Liver (tissue), 8 donors: ENCODE measurements at regions not wholly inside any gene's neighbourhood (a gene's known extent, or its start where the extent isn't known, plus 50 kb on each side); places are given as distances from the start of the nearest gene placed in this dataset.

Experiments used
- DNase-seq: peaks from one replicate; pipeline ENCODE4 v3.0.0-alpha.2; 2017; ENCODE audit warnings: low spot score
- H3K27ac ChIP-seq, 2 donors: one replicate each; pipeline ENCODE4 v1.7.0; 2013; ENCODE audit warnings: inconsistent platforms in 2 of 2, low read length in 2 of 2, control low read depth in 1 of 2, low read depth in 1 of 2, mild to moderate bottlenecking in 1 of 2
- H3K27me3 ChIP-seq, 4 donors: one replicate each; pipeline versions ENCODE4 v1.6.1 to v1.7.0; 2013; ENCODE audit warnings: low read length in 3 of 4, inconsistent platforms in 1 of 4, mild to moderate bottlenecking in 1 of 4, moderate library complexity in 1 of 4; ENCODE audit not compliant: control insufficient read depth in 4 of 4, insufficient read depth in 4 of 4
- H3K36me3 ChIP-seq, 4 donors: one replicate each; pipeline versions ENCODE4 v1.6.1 to v1.7.0; 2013; ENCODE audit warnings: low read length in 3 of 4, mild to moderate bottlenecking in 3 of 4, low read depth in 1 of 4, moderate library complexity in 1 of 4; ENCODE audit not compliant: control insufficient read depth in 4 of 4, insufficient read depth in 3 of 4
- H3K4me1 ChIP-seq, 4 donors: one replicate each; pipeline versions ENCODE4 v1.6.1 to v1.7.0; 2013; ENCODE audit warnings: low read length in 3 of 4, mild to moderate bottlenecking in 3 of 4, moderate library complexity in 1 of 4; ENCODE audit not compliant: control insufficient read depth in 4 of 4, insufficient read depth in 4 of 4
- H3K4me3 ChIP-seq, 3 donors: one replicate each; pipeline versions ENCODE4 v1.6.1 to v1.7.0; 2013; ENCODE audit warnings: low read length in 3 of 3, control low read depth in 1 of 3, low read depth in 1 of 3, mild to moderate bottlenecking in 1 of 3
- H3K9ac ChIP-seq, 2 donors: one replicate each; pipeline ENCODE4 v1.7.0; 2013; ENCODE audit warnings: low read length in 2 of 2, mild to moderate bottlenecking in 2 of 2, moderate library complexity in 2 of 2, control low read depth in 1 of 2, low read depth in 1 of 2
- H3K9me3 ChIP-seq, 4 donors: one replicate each; pipeline versions ENCODE4 v1.6.1 to v1.7.0; 2013; ENCODE audit warnings: low read length in 3 of 4; ENCODE audit not compliant: control insufficient read depth in 4 of 4
- ATF3 ChIP-seq: IDR thresholded peaks from 2 replicates; pipeline ENCODE4 v1.6.1; 2016; ENCODE audit warnings: antibody characterized with exemption
- CTCF ChIP-seq: fragments of 150-350 bp; IDR thresholded peaks from 2 replicates; pipeline ENCODE4 v1.5.1; 2017; ENCODE audit warnings: improper control_type of control experiment, low read depth, low read length; ENCODE audit not compliant: missing input control
- EGR1 ChIP-seq, 2 donors: IDR thresholded peaks; 2 replicates each; pipeline ENCODE4 v1.6.1; 2016 to 2018; ENCODE audit warnings: antibody characterized with exemption in 2 of 2, low read depth in 2 of 2
- GABPA ChIP-seq, 2 donors: IDR thresholded peaks in 1 of 2; conservative IDR thresholded peaks in 1 of 2; 2 replicates each; pipeline ENCODE4 v1.6.1; 2016; ENCODE audit warnings: antibody characterized with exemption in 2 of 2, mild to moderate bottlenecking in 1 of 2, moderate library complexity in 1 of 2
- HNF4A ChIP-seq, 2 donors: conservative IDR thresholded peaks; 2 replicates each; pipeline ENCODE4 v1.6.1; 2016; ENCODE audit warnings: antibody characterized with exemption in 2 of 2, mild to moderate bottlenecking in 2 of 2
- HNF4G ChIP-seq: IDR thresholded peaks from 2 replicates; pipeline ENCODE4 v1.6.1; 2016; ENCODE audit warnings: antibody characterized with exemption
- JUND ChIP-seq, 2 donors: IDR thresholded peaks; 2 replicates each; pipeline ENCODE4 v1.6.1; 2016; ENCODE audit warnings: antibody characterized with exemption in 2 of 2
- MAX ChIP-seq: IDR thresholded peaks from 2 replicates; pipeline ENCODE4 v1.6.1; 2016; ENCODE audit warnings: antibody characterized with exemption
- NR2F2 ChIP-seq: IDR thresholded peaks from 2 replicates; pipeline ENCODE4 v1.6.1; 2016; ENCODE audit warnings: antibody characterized with exemption
- RAD21 ChIP-seq, 2 donors: IDR thresholded peaks; 2 replicates each; pipeline ENCODE4 v1.6.1; 2016; ENCODE audit warnings: antibody characterized with exemption in 2 of 2, mild to moderate bottlenecking in 2 of 2
- REST ChIP-seq: IDR thresholded peaks from 2 replicates; pipeline ENCODE4 v1.6.1; 2016; ENCODE audit warnings: antibody characterized with exemption, mild to moderate bottlenecking
- RXRA ChIP-seq, 2 donors: IDR thresholded peaks; 2 replicates each; pipeline ENCODE4 v1.6.1; 2017 to 2018; ENCODE audit warnings: antibody characterized with exemption in 2 of 2, mild to moderate bottlenecking in 1 of 2
- SP1 ChIP-seq: IDR thresholded peaks from 2 replicates; pipeline ENCODE4 v1.6.1; 2018; ENCODE audit warnings: antibody characterized with exemption, mild to moderate bottlenecking
- TAF1 ChIP-seq: conservative IDR thresholded peaks from 2 replicates; pipeline ENCODE4 v1.6.1; 2016; ENCODE audit warnings: antibody characterized with exemption, mild to moderate bottlenecking
- YY1 ChIP-seq: IDR thresholded peaks from 2 replicates; pipeline ENCODE4 v1.6.1; 2016; ENCODE audit warnings: antibody characterized with exemption, mild to moderate bottlenecking
- ZBTB33 ChIP-seq: IDR thresholded peaks from 2 replicates; pipeline ENCODE4 v1.6.1; 2016; ENCODE audit warnings: antibody characterized with exemption
- WGBS: extraction: QIAGEN DNeasy Blood & Tissue Kit; methylation state at CpG from one replicate; pipeline ENCODE4 v1.1.7; 2013; 5-methylcytosine and 5-hydroxymethylcytosine counted together
- donor health status: healthy.
- donor health status: healthy.
- donor health status: healthy.
- donor health status: healthy.
- donor health status: healthy.

GRCh38 chr5:3789519-3790193 is 194.0 kb downstream of the IRX1 start:
- TF ChIP-seq ATF3 = no peak
- TF ChIP-seq YY1 = no peak
- Histone ChIP-seq H3K27me3 (peaks cover 0 to 2% (median 0%) of the 10 kb centered on the region in 4 donors), H3K4me1 (no peaks in the 10 kb centered on the region), H3K4me3 (no peak overlapping the region), H3K9me3 (peaks cover 0 to 4% (median under 1%) of the 10 kb centered on the region in 4 donors), H3K36me3 (no peaks in the 10 kb centered on the region), H3K9ac (no peak overlapping the region), H3K27ac (no peak overlapping the region)
- no peak for DNase-seq
- 65% methylated on average over 14 of the region's 14 CpGs for WGBS

GRCh38 chr5:3793162-3793561 is 197.5 kb downstream of the IRX1 start:
- H3K4me3 ChIP-seq = no peak overlapping the region
- H3K27ac ChIP-seq = no peak overlapping the region
- H3K4me1 ChIP-seq = no peaks in the 10 kb centered on the region
- 69% methylated on average over 1 of the region's 1 CpG for WGBS
- peaks cover 0 to 2% (median 0%) of the 10 kb centered on the region in 4 donors for H3K27me3 ChIP-seq
- no peaks in the 10 kb centered on the region for H3K36me3 ChIP-seq
- H3K9ac ChIP-seq = no peak overlapping the region
- peaks cover 0 to 2% (median 0%) of the 10 kb centered on the region in 4 donors for H3K9me3 ChIP-seq
- DNase-seq = no peak
- TF ChIP-seq GABPA (IDR thresholded peaks at IDR 0.05 in 1 of 2, conservative IDR thresholded peaks at IDR 0.05 in 1 of 2) (no peak), HNF4A (conservative IDR thresholded peaks at IDR 0.05) (no peak), SP1 (no peak), YY1 (no peak), EGR1 (IDR thresholded peaks at IDR 0.05; ENCODE audit: low read depth in 2 of 2) (no peak), RAD21 (IDR thresholded peaks at IDR 0.05) (no peak), NR2F2 (no peak), CTCF (no peak), JUND (IDR thresholded peaks at IDR 0.05) (no peak), MAX (no peak), REST (no peak), RXRA (IDR thresholded peaks at IDR 0.05) (no peak), ATF3 (no peak), TAF1 (no peak), ZBTB33 (no peak), HNF4G (no peak)
